H1 (cell line): ENCODE measurements at regions not wholly inside any gene's neighbourhood (a gene's known extent, or its start where the extent isn't known, plus 50 kb on each side); places are given as distances from the start of the nearest gene placed in this dataset.
"Not testable (repeated sequence)": the region's sequence is repeated elsewhere in the genome, so short reads cannot be mapped to it uniquely, and the experiment has no call there.

ENCODE experiments used
- CHD2 ChIP-seq: IDR thresholded peaks from 2 replicates; pipeline ENCODE4 v1.6.1; 2012; ENCODE audit warnings: low read length, improper control_type of control experiment
- CTCF ChIP-seq, 3 experiments: IDR thresholded peaks; 1 replicate in 2 of 3; 2 replicates in 1 of 3; pipeline versions ENCODE4 v1.5.1 to v1.6.1; 2011; ENCODE audit warnings: low read length in 3 of 3, mild to moderate bottlenecking in 3 of 3, inconsistent platforms in 2 of 3, low read depth in 1 of 3, moderate library complexity in 1 of 3; ENCODE audit not compliant: insufficient read depth in 1 of 3; ENCODE audit errors: control extremely low read depth in 1 of 3
- EP300 ChIP-seq, 2 experiments: IDR thresholded peaks; 1 replicate in 1 of 2; 2 replicates in 1 of 2; pipeline ENCODE4 v1.6.1; 2011 to 2012; ENCODE audit warnings: low read depth in 2 of 2, low read length in 2 of 2, mild to moderate bottlenecking in 2 of 2, borderline replicate concordance in 1 of 2, inconsistent platforms in 1 of 2, moderate library complexity in 1 of 2
- NANOG ChIP-seq: IDR thresholded peaks from 2 replicates; pipeline ENCODE4 v1.6.1; 2011; ENCODE audit warnings: low read length, low read depth, mild to moderate bottlenecking, inconsistent platforms; ENCODE audit not compliant: insufficient read depth, poor library complexity, severe bottlenecking
- POLR2A ChIP-seq, 2 experiments: IDR thresholded peaks; 1 replicate in 1 of 2; 2 replicates in 1 of 2; pipeline ENCODE4 v1.6.1; 2011; ENCODE audit warnings: low read depth in 2 of 2, low read length in 2 of 2, mild to moderate bottlenecking in 2 of 2; ENCODE audit errors: control extremely low read depth in 1 of 2
- POLR2AphosphoS5 ChIP-seq: IDR thresholded peaks from 2 replicates; pipeline ENCODE4 v1.6.1; 2011; ENCODE audit warnings: low read depth, low read length
- RFX5 ChIP-seq: IDR thresholded peaks from 2 replicates; pipeline ENCODE4 v1.6.1; 2011; ENCODE audit warnings: low read depth, low read length, improper control_type of control experiment, borderline replicate concordance
- SP4 ChIP-seq: IDR thresholded peaks from 2 replicates; pipeline ENCODE4 v1.6.1; 2012; ENCODE audit warnings: low read length, inconsistent platforms
- SRF ChIP-seq: IDR thresholded peaks from 2 replicates; pipeline ENCODE4 v1.6.1; 2011; ENCODE audit warnings: mild to moderate bottlenecking, low read depth, low read length, moderate library complexity
- ZNF274 ChIP-seq: IDR thresholded peaks from 2 replicates; pipeline ENCODE4 v1.7.0; 2012; ENCODE audit warnings: low read length, borderline replicate concordance; ENCODE audit errors: extremely low read depth

- not testable (repeated sequence) for TF ChIP-seq SRF; NANOG; CTCF (IDR thresholded peaks at IDR 0.05; ENCODE audit: control extremely low read depth in 1 of 3, insufficient read depth in 1 of 3, low read depth in 1 of 3, low read length in 3 of 3); RFX5; EP300 (IDR thresholded peaks at IDR 0.05; ENCODE audit: borderline replicate concordance in 1 of 2, low read depth in 2 of 2, low read length in 2 of 2); POLR2A (IDR thresholded peaks at IDR 0.05; ENCODE audit: control extremely low read depth in 1 of 2, low read depth in 2 of 2, low read length in 2 of 2); POLR2AphosphoS5; CHD2; SP4; ZNF274
Measured at GRCh38 chrY:18342496-18342895, 204.0 kb upstream of the HSFY1 start.
